M059J (cell line): ENCODE measurements at regions not wholly inside any gene's neighbourhood (a gene's known extent, or its start where the extent isn't known, plus 50 kb on each side); places are given as distances from the start of the nearest gene placed in this dataset.

Source experiments
- DNase-seq: peaks from one replicate; pipeline ENCODE4 v3.0.0-alpha.2; 2012; ENCODE audit warnings: low read depth

DNA sequence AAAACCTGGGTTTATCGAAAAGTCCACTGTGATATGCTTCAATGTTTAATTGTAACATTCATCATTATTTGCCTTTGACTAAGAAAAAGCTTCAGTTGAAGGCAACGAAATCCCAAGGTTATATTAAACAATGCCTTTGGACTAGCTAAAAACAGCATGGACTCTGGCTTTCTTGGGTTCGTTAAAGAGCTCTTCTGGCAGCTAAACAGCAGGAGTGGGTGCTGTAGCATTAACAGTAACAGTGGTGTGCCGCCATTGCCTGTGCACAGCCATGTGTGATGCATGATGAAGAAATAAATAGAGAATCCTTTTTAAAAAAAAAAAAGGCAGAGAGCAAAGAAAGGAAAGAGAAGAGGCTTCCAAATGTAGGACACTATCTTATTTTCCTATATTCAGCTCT is 406.6 kb upstream of the FAT3 start:
- no peak for DNase-seq

DNA sequence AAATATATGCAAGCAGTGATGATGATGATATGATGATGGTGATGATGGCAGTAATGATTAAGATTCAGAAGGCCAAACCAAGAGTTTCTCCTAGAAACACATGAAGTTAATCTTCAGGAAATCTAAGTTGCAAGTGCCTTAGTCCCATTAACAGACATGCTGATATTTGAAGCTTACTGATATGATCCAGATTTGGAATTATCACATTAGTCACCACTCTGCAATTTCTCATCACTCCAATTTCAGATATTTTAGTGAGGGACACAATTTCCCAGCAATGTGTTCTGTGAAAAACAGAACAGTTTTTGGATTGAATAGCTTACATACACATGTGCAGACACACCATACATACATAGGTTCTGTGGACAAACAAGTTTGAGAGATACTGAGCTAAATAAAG is 411.4 kb upstream of the FAT3 start:
- no peak for DNase-seq

DNA sequence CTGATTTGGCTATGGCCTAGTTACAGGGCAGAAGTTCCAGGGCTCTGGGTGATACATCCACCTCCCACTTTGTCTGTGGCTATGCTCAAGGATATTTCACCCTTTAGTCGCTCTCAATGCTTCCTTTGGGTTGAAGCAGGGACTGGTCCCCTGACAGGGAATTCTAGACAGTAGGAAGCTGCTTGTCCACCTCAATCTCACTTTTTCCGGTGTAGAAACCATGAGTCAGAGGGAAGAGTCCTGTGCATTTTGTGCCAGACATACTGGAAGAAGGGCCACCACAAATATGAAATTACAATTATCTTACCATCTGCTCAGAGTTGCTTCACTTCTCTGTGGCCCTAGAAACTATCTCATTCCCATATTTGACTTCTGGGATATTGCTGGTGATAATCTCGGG is 413.7 kb upstream of the FAT3 start:
- DNase-seq = peak; percentile 17

DNA sequence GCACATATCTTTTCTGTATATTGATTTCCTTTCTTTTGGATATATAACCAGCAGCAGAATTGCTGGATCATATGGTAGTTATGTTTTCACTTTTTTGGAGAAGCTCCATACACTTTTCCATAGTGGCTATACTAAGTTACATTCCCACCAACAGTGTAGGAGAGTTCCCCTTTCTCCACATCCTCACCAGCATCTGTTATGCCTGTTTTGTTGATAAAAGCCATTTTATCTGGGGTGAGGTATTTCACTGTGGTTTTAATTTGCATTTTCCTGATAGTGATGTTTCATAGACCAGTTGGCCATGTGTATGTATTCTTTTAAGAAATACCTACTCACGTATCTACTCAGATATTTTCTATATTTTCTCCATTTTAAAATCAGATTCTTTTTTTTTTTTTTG is 419.3 kb upstream of the FAT3 start:
- no peak for DNase-seq

DNA sequence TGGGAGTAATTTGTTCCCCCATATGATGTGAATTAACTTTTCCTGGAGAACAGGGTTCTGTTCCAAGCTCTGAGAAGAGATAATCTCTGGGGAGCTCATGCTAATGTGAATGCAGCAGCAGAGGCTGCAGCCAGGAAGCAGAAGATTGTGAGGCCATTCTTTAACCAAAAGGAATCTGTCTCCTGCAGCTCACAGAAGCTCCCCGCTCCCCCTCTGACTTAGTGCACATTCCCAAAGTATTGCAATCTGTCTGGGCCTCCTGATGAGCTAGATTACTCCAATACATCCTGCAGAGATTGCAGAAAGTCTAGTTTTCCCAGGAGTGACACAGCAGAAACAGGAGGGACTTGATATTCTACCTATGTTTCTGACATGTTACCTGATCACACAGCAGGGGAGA is 420.6 kb upstream of the FAT3 start:
- no peak for DNase-seq

DNA sequence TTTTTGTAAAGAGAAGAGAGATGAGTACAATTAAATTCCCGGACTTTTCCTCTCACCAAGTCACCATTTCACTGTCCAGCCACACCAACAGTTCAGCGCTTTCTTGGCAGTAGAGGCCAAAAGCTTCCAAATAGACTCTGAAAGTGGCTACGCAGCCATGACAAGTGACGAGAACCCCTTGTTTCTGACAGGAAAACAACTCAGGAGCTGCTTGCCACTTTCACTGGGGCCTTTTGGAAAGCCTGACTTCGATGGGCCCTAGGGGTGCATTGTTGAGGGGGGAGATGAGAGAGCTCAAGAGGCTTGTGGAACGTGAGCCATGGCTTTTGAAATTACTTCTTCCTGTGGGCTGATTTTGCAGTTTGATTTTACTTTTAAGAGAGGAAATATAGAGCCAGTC is 422.1 kb upstream of the FAT3 start:
- DNase-seq = no peak

DNA sequence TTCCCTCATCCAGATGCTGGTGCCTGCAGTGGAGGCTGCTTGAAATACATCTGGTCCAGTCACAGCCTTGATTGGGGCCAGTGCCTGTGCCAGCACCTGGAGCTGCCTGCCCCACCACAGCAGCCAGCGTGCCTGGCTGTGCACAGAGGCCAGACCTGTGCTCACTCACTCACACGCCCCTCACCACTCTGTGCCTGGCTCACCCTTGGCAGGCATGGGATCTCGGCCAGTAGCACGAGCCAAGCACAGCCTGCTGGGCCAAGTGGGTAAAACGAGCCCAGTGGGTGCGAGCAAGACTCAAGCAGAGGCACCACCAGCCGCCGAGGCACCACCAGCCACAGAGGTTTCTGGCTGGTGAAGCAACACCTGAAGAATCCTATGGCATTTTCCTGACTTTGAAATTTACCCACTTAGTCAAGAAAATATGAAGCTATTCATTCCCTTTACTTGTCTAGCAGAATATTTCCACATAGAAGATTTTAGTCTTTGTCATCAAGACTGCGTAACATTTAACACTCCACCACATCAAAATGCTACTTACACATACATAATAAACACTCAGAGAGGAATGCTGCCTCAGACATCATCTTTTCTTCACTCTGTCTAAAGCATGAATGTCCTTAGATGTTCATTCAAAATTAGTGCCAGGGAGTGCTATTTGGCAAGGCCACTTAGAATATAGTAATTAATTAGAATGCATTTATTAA is 424.3 kb upstream of the FAT3 start:
- DNase-seq = no peak

DNA sequence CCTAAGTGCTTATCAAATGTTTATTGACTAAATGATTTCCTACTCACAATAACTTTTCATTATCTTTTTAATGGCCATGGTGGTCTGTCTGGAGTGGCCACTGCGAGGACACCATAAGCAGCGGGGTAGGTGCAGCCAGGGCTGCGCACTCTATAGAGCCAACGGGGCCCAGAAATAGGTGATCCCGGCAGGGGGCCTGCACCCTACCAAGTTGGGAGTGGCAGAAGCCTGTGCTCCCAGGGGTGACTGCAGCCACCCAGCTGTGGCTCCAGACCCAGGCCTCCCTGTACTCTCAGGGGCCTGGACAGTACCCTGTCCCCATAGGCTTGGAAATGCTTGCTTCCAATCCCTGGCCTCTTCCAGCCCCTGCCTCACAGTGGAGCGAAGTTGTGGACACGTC is 426.4 kb upstream of the FAT3 start:
- DNase-seq = no peak

DNA sequence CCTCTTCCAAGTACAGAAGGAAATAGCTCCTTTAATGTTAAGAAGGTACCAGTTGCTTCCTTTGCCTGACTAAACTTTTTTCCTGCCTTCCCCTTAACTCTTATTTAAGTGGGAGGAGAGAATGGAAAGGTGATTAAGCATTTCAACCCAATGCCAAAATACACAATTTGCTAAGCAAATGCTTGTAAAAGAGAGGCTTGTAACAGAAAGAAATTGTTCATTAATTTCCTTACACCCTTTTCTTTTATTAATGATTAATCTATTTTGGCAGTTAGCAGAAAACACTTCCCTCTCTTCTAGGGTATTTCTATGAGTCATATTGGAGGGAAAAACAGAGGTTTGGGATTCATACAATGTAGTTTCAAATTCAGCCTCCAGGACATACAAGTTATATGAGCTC is 427.6 kb upstream of the FAT3 start:
- no peak for DNase-seq

DNA sequence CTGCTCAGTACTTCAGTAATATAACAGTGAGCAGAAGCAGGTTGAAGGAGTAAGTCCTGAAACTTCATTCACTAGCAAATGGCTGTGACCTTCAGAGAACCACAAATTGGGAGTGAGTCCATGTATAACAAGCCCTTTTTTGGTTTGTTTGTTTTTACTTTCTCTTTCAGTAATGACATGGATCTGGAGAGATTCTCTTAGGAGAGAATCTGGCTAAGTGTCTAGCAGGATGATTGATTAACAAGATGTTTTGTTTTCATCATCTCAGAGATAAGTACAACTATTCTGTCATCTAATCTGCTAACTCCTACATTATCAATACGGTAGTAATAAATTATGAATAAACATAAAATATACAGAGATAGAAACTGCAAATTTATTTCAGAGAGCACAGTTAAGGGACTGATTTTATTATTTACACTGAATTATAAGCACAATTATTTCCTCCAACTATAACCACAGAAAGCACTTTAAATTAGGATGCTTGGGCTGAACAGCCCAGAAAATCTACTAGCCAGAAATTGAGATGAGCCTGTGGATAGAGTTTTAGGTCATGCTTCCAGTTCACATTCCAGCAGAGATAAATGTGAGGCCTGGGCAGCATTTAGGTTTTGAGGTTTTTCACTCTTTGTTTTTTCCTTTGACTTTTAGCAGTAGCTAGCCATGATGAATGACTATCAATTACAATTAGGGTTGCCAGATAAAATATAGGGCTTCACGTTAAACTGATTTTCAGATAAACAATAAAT is 429.3 kb upstream of the FAT3 start:
- DNase-seq = peak; percentile 41

DNA sequence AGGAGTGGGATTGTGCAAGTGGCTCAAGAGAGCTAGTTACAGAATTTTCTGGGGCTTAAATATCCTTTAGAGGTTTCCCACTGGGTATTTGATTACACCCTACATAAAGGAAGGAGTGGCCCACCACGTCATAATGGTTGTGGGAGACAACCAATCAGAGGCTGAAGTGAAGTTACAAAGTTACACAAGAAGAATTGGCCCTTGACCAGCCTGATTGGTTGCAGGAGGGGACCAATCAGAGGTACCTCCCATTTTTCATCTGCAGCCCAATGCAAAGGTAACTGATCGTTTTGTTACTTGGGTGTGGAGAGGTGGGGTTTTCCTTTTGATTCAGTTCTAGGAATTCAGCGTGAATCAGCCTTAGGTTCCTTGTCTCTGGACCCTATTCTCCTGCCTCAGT is 430.5 kb upstream of the FAT3 start:
- DNase-seq = no peak

DNA sequence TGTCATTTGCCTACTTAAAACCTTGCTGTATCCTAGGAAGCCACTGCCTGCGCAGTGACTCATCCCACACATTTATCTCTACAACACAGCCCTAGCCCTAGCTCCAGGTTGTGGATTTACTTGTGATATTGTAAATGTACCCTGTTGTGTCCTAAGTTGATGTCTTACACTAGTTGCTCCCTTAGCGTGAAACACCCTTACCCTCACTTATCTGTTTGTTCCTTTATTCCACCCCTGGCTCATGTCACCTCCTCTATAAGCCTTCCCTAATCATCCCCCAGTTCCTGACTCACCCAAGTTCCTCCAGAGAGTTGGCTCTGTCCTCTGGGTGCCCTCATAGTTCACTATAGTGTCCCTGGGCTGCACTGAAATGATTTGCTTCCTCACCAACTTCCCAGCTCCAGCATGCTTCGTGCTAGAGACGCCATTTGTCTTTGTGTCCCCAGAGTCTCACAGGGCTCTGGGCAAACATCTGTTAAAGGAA is 431.8 kb upstream of the FAT3 start:
- DNase-seq = peak; percentile 52

DNA sequence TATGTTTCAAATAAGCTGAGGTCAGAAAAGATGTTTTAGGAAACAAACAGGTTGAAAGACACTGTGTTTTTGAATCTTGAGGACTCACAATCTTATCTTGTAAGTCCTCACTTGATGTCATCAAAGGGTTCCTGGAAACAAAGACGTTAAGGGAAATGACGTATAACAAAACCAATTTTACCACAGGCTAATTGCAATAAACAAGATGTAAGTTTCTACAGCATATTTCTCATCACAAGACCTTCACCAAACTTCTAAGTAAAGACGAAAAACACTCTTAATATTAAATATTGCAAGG is 433.5 kb upstream of the FAT3 start:
- DNase-seq = no peak

DNA sequence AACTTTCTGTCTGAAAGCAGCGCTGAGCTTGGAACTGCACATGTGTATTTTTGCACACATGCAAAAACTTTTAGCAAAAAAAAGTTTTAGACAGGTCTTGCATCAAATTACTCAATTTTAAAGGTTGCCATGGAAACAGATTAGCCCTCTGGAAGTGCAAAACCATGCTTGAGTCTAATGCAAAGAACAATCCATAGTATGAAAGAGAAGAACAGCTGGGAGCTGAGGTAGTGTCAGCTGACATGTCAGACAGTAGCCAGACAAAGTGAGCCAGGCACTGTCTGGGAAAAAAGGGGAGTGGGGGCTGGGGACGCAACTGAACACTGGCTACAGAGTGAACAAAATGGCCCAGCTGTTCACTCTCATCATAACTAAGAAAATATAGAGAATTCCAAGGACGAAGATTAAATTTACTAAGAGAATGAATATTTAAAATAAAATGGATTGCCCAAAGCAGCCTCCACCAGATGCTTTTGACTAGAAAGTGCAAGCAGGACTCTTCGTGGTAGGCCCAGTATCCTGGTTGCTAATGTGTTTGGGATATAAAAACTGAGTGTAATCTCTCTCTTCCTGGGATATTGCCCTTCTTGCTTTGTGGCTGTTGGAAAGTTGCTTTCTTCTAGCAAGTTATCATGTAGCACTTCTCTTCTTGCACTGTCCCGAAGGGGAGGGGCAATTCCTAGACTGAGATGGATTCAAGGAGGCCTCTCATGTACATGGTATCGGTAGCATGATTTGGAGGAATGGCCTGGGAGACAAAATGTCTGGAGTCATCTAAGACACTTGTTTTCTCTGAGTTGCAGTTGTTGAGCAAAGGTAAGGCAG is 434.1 kb upstream of the FAT3 start:
- no peak for DNase-seq

DNA sequence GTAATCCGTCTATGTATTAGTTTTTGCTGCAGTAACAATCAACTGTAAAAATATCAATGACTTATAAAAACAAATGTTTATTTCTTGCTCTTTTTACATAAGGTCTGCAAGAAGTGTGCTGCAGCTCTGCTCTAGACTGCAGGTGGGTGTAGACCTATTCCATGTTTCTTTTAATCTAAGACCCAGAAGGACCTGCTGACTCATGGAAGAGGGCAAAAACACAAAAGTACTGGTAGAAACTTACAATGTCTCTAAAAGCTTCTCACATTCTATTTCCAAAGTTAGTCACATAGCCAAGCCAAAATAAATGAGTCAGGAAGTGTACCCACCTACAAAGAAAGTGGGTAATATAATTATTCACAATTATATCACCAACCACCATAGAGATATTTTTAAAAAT is 435.9 kb upstream of the FAT3 start:
- DNase-seq = no peak

DNA sequence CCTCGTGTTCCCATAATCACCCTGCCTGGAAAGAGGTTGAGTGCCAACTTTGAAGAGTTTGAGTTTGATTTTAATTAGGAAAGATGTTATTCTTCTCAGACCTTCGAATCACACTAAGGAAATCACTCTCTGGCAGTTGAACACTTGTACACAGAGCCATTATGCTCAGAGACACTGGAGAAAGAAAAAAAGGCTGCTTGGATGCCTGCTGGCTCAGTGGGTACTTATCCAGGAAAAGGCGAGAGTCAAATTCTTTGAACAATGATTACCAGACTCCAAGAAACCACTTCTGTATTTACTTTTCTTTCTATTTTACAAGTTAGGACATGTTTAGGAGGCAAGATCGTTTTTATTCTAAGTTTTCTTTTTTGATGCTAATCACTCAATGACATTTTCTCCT is 438.5 kb upstream of the FAT3 start:
- no peak for DNase-seq

DNA sequence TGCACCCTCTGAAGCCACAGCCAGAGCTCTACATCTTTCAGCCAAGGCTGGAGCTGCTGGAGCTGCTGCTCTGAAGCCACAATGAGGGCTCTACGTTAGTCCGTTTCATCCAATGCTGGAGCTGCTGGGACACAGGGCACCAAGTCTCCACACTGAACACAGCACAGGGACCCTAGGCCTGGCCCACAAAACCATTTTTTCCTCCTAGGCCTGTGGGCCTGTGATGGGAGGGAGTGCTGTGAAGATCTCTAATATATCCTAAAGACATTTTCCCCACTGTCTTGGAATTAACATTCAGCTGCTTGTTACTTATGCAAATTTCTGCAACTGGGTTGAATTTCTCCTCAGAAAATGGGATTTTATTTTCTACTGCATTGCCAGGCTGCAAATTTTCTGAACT is 441.4 kb upstream of the FAT3 start:
- no peak for DNase-seq

DNA sequence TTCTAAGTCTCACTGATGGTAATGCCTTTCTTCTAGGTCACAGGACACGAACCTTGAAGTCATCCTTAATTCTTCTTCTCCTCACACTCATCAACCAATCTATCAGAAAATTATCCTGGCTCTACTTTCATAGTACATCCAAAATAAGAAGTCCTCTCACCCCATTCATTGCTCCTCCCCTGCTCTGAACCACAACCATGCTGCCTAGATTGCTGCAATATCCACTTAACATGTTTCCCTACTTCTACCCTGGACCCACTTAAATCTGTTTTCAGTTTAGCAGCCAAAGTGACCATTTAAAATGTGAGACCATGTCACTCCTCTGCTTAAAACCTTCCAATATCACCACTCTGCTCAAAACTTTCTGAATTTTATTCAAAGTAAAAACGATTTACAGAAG is 445.9 kb upstream of the FAT3 start:
- DNase-seq = no peak

DNA sequence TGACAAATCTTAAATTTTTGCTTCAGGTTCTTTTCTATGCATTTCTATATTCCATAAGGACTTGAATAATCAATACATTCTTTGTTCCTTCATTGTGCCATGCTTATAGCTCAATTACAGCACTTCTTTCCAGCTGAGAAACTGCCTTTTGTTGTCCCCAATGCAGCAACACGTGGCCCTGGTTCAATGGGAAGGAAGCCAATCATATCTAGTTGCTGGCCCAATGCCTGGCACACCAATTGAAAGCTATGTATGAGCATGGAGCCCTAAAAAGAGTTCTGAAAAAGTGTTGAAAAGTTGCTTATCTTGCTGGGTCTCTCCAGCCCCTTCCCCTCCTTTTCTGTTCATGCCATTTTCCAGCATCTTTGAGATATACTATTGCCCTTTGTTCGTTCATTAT is 448.0 kb upstream of the FAT3 start:
- DNase-seq = no peak

DNA sequence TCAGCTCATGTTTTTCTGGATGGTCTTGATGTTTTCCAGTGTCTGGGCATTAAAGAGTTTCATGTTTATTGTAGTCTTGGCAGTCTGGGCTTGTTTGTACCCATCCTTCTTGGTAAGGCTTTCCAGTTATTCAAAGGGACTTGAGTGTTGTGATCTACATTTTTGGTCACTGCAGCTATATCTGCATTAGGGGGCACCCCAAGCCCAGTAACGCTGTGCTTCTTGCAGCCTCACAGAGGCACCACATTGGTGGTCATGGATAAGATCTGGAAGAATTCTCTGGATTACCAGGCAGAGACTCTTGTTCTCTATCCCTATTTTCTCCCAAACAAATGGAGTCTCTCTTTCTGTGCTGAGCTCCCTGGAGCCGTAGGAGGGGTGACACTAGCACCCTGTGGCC is 451.5 kb upstream of the FAT3 start:
- peak; percentile 42 for DNase-seq

DNA sequence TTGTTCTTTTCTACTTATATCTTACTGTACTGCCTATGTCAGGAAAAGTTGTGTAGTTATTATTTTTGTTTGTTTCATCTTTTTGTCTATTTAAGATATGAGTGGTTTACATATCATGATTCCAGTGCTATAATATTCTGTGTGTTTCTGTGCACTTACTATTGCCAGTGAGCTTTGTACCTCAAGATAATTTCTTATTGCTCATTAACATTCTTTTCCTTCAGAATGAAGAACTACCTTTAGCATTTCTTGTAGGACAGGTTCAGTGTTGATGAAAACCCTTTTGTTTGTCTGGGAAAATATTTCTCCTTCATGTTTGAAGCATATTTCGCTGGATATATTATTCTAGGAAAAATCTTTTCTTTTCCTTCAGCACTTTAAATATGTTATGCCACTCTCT is 452.7 kb upstream of the FAT3 start:
- DNase-seq = no peak

DNA sequence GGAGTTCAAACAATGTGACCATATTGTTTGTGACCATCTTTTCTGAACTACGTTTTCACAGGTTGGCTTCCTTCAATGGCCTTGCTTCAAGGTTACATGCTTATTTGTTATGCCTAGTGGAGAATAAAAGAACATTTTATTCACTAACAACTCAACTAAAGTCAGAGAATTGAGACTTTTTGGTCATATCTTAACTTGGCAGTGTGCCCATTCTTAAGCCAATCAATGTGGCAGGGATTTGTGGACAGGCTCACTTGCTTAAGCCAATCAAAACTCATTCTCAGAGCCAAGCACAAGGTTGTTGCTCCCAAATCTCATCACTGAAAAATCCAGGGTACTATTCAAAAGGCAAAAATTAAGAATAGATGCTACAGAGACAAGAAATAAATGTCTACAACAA is 455.8 kb upstream of the FAT3 start:
- no peak for DNase-seq

DNA sequence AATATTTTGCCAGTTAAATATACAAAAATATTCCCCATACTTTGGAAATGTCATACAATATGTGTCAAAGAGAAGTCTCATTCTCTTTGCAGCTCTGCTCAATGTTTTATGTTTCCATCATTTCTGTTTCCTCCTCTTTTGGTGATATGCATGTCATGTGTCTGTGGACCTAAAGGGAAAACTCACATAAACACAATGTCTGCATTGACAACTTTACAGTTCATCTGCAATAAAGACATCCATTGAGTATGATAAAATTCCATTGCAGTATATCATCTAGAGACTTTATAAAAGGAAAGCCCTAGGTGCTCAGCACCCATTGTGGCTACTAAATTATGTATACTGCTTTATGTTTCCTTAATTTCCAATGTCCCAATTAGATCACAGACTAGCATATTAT is 461.3 kb upstream of the FAT3 start:
- no peak for DNase-seq
